ENCODE measurements at regions not wholly inside any gene's neighbourhood (a gene's known extent, or its start where the extent isn't known, plus 50 kb on each side); places are given as distances from the start of the nearest gene placed in this dataset.
"Not testable (repeated sequence)": the region's sequence is repeated elsewhere in the genome, so short reads cannot be mapped to it uniquely, and the experiment has no call there.

DNA sequence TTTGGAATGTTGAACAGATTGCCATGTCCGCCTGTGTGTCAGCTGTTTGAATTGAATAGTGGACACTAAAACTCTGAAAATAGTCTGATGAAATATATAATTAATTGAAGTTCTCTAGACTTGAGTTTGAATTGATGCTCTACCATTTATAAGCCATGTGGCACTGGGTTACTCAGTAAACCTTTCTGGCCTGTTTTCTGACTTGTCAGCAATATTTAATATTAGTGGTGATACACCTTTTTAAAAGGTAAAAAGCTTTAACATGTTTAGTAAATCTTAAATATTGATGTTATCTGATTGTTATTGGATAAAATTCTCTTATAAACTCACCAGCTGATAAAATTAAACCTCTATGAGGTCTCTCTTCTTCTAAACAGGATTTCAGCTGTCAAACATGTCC, 695.4 kb upstream of the HS3ST1 start:
- H3K4me3 ChIP-seq (replicated peaks in 1 of 2; ENCODE audit: low read depth in 2 of 2, low read length in 2 of 2) = no peak overlapping the region
- no peak for DNase-seq (ENCODE audit: low read depth in 2 of 2)
- TF ChIP-seq, protein P1, sequence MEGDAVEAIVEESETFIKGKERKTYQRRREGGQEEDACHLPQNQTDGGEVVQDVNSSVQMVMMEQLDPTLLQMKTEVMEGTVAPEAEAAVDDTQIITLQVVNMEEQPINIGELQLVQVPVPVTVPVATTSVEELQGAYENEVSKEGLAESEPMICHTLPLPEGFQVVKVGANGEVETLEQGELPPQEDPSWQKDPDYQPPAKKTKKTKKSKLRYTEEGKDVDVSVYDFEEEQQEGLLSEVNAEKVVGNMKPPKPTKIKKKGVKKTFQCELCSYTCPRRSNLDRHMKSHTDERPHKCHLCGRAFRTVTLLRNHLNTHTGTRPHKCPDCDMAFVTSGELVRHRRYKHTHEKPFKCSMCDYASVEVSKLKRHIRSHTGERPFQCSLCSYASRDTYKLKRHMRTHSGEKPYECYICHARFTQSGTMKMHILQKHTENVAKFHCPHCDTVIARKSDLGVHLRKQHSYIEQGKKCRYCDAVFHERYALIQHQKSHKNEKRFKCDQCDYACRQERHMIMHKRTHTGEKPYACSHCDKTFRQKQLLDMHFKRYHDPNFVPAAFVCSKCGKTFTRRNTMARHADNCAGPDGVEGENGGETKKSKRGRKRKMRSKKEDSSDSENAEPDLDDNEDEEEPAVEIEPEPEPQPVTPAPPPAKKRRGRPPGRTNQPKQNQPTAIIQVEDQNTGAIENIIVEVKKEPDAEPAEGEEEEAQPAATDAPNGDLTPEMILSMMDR (IDR thresholded peaks at IDR 0.05; ENCODE audit: low read depth, low read length) = no peak

DNA sequence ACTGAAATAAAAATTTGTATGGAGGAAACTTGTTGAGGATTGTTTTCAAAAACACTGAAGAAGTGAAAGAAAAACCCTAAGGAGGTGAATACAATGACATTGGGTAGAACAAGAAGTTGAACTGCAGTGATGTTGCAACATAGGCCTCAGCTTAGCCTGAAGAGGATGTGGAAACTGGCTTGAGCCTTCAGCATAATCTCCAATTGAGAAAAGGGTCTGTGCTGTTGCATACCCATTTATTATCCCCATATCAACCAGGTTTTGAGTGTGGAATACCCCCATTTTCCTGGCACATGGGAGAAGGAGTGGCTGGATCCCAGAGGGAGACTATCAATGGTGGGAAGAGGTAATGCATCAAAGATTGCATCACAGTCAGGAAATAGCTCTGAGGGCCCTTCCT, 695.0 kb upstream of the HS3ST1 start:
- no peak overlapping the region for H3K4me3 ChIP-seq (replicated peaks in 1 of 2; ENCODE audit: low read depth in 2 of 2, low read length in 2 of 2)
- TF ChIP-seq, protein P1 (IDR thresholded peaks at IDR 0.05; ENCODE audit: low read depth, low read length) = no peak
- peak; percentile 9 to 15 for DNase-seq (ENCODE audit: low read depth in 2 of 2)

DNA sequence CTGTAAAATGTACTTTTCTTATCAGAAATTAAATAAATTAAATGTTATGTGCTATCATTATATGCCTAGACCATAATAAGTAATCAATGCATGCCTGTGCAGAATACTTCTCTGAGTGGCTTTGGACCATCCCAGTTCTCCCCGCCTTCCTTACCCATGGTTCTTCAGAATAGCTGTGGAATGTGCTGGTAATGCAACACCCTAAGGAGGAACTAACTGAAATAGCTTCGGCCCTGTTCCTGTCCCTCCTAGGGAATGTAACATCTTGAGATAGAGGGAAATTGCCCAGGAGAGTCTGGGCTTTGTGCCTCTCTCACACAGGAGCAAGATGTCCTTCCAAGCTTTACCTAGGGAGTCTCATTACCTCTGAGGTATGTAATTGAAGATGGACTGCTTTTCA, 693.6 kb upstream of the HS3ST1 start:
- TF ChIP-seq, protein P1 (IDR thresholded peaks at IDR 0.05; ENCODE audit: low read depth, low read length) = no peak
- DNase-seq (ENCODE audit: low read depth in 2 of 2) = no peak
- no peak overlapping the region for H3K4me3 ChIP-seq (replicated peaks in 1 of 2; ENCODE audit: low read depth in 2 of 2, low read length in 2 of 2)

DNA sequence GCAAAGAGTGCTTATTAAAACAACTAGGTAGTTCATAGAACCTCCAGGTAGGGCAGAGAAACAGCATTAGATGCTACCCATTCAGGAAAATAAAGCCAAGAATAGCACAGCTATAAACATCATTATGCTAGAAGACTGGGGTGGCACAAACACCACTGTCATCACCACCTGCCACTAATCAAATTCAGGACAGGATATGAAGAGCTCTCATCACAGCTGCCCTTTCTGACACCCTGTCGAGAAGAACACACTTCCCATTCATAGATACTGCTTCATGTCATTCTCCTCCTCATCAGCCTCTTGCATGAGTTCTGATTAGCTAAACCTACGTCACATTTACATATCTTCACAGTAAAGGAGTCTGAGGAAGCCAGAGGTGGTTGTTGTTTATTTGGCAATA, 692.3 kb upstream of the HS3ST1 start:
- TF ChIP-seq, protein P1 (IDR thresholded peaks at IDR 0.05; ENCODE audit: low read depth, low read length) = no peak

DNA sequence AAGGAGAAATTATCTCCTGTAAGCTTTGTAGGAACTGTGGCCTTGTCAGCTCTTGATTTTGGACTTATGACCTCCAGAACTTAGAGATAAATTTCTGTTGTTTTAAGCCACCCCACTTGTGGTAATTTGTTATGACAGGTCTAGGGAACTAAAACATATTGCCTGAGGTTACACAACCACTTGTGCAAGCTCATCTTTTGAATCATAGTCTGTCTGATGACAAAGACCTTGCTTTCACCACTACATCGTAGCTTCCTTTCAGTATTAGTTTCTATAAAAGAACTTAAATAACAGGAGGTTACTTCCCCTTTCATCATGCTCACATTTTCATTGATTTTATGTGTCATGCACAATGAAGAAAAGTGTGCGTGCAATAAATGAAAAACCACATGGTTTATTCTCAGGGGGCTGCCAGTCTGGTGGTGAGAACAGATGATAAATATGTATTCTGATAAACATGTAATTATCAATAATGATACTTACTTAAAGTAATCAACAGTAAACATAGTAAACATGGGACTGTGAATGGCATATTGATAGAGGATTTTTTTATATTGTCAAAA, 690.0 kb upstream of the HS3ST1 start:
- peak; percentile 75 to 79 for DNase-seq (ENCODE audit: low read depth in 2 of 2)
- no peak overlapping the region for H3K4me3 ChIP-seq (replicated peaks in 1 of 2; ENCODE audit: low read depth in 2 of 2, low read length in 2 of 2)
- TF ChIP-seq, protein P1 (IDR thresholded peaks at IDR 0.05; ENCODE audit: low read depth, low read length) = no peak

More for the DNA sequence above, 692.3 kb upstream of the HS3ST1 start:
- no peak for DNase-seq (ENCODE audit: low read depth in 2 of 2)
- no peak overlapping the region for H3K4me3 ChIP-seq (replicated peaks in 1 of 2; ENCODE audit: low read depth in 2 of 2, low read length in 2 of 2)

DNA sequence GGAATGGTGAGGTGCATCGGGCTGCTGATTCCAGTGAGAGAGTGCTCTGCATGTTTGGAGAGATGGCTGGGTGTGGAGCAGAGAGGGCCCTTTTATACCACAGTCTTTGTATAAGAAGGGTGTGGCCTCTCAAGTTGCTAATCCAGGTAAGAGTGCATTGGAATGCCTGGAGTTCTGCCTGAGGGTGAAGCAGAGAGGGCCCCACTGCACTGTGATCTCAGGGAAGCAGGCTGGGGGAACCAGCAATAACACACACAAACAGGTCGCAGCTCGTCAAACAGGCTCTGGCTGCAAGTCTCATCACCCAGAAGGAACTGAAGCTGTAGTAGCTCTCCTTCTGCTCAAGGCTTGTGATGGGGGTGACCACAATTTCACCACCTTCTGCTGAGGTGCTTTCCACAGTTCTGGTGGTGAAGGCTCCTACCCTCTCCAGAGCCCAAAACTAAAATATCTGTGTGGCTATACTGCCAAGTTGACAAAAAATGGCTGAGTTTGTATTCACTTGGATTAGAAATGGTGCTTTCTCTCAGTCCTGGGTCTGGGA, 687.4 kb upstream of the HS3ST1 start:
- DNase-seq (ENCODE audit: low read depth in 2 of 2) = no peak
- TF ChIP-seq, protein P1 (IDR thresholded peaks at IDR 0.05; ENCODE audit: low read depth, low read length) = no peak

DNA sequence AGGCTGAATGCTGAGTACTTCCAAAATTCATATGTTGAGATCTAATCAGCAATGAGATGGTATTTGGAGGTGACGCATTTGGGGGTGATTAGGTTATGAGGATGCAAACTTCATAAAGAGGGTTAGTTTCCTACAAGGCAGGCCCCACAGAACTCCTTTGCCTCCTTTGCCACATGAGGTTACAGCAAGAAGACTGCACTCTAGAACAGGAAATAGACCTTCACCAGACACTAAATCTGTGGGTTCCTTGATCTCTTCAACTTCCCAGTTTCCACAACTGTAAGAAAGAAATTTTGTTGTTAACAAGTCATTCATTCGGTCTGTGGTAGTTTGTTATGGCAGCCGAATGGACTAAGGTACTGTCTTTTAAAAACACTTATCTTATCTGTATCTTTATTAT, 681.9 kb upstream of the HS3ST1 start:
- H3K4me3 ChIP-seq (replicated peaks in 1 of 2; ENCODE audit: low read depth in 2 of 2, low read length in 2 of 2) = no peak overlapping the region
- TF ChIP-seq, protein P1 (IDR thresholded peaks at IDR 0.05; ENCODE audit: low read depth, low read length) = no peak
- DNase-seq (ENCODE audit: low read depth in 2 of 2) = no peak

More for the DNA sequence above, 687.4 kb upstream of the HS3ST1 start:
- H3K4me3 ChIP-seq (replicated peaks in 1 of 2; ENCODE audit: low read depth in 2 of 2, low read length in 2 of 2) = no peak overlapping the region

DNA sequence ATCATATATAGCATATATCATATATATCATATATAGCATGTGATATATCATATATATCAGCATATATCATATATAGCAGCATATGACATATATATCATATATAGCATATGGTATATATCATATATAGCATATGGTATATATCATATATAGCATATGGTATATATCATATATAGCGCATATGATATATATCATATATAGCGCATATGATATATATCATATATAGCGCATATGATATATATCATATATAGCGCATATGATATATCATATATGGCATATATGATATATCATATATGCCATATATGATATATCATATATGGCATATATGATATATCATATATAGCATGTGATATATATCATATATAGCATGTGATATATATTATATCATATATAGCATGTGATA, 680.4 kb upstream of the HS3ST1 start:
- DNase-seq (ENCODE audit: low read depth in 2 of 2); H3K4me3 ChIP-seq (replicated peaks in 1 of 2; ENCODE audit: low read depth in 2 of 2, low read length in 2 of 2): not testable (repeated sequence)

Measured in cardiac fibroblast (primary cell).